GM21717 (cell line): ENCODE measurements at regions not wholly inside any gene's neighbourhood (a gene's known extent, or its start where the extent isn't known, plus 50 kb on each side); places are given as distances from the start of the nearest gene placed in this dataset.
A peak's percentile ranks its signal among the peaks of the same experiment; 100 is the strongest.

Experiments used
- ATAC-seq: cut with Tn5 transposase; IDR thresholded peaks from one replicate; pipeline ENCODE4 v1.9.1; 2021; ENCODE audit warnings: mild to moderate bottlenecking, moderate library complexity; ENCODE audit not compliant: unreplicated experiment

- no peak for ATAC-seq
Observed at GRCh38 chr11:109914809-109915653, 178.2 kb upstream of the ZC3H12C start.

GRCh38 chr11:109926941-109927340 is 166.3 kb upstream of the ZC3H12C start:
- no peak for ATAC-seq

GRCh38 chr11:109929308-109929707 is 163.9 kb upstream of the ZC3H12C start:
- ATAC-seq: no peak

- no peak for ATAC-seq
Observed at GRCh38 chr11:109933126-109933525, 160.1 kb upstream of the ZC3H12C start.

GRCh38 chr11:109934151-109934550 is 159.0 kb upstream of the ZC3H12C start:
- no peak for ATAC-seq

GRCh38 chr11:109936661-109937180 is 156.5 kb upstream of the ZC3H12C start:
- ATAC-seq: no peak

GRCh38 chr11:109937968-109938367 is 155.2 kb upstream of the ZC3H12C start:
- no peak for ATAC-seq

- no peak for ATAC-seq
Observed at GRCh38 chr11:109939166-109939810, 153.9 kb upstream of the ZC3H12C start.

- no peak for ATAC-seq
Observed at GRCh38 chr11:109940816-109941215, 152.4 kb upstream of the ZC3H12C start.

GRCh38 chr11:109945626-109946321 is 147.4 kb upstream of the ZC3H12C start:
- peak; percentile 82 for ATAC-seq

- ATAC-seq: peak; percentile 88
Observed at GRCh38 chr11:109946322-109946846, 146.8 kb upstream of the ZC3H12C start.

GRCh38 chr11:109954534-109954933 is 138.7 kb upstream of the ZC3H12C start:
- ATAC-seq: no peak

- ATAC-seq: peak; percentile 81
Observed at GRCh38 chr11:109956124-109956793, 136.9 kb upstream of the ZC3H12C start.

- ATAC-seq: no peak
Observed at GRCh38 chr11:109957000-109957399, 136.2 kb upstream of the ZC3H12C start.

- ATAC-seq: no peak
Observed at GRCh38 chr11:109957601-109958000, 135.6 kb upstream of the ZC3H12C start.

- ATAC-seq: no peak
Observed at GRCh38 chr11:109958131-109958820, 134.9 kb upstream of the ZC3H12C start.

- ATAC-seq: no peak
Observed at GRCh38 chr11:109958821-109959166, 134.4 kb upstream of the ZC3H12C start.

GRCh38 chr11:109960831-109961230 is 132.4 kb upstream of the ZC3H12C start:
- no peak for ATAC-seq

- ATAC-seq: no peak
Observed at GRCh38 chr11:109961261-109961660, 131.9 kb upstream of the ZC3H12C start.

- no peak for ATAC-seq
Observed at GRCh38 chr11:109963101-109963500, 130.1 kb upstream of the ZC3H12C start.
